Tibial artery (tissue), 4 donors: ENCODE measurements at regions not wholly inside any gene's neighbourhood (a gene's known extent, or its start where the extent isn't known, plus 50 kb on each side); places are given as distances from the start of the nearest gene placed in this dataset.

Source experiments
- DNase-seq, 2 donors: peaks; one replicate each; pipeline ENCODE4 v3.0.0-alpha.2; 2019
- H3K27ac ChIP-seq, 2 donors: fragments of 200-600 bp; sonication (generic) in 1 of 2; 1 replicate in 1 of 2; 2 replicates in 1 of 2; pipeline ENCODE4 v1.5.1; 2018 to 2019; ENCODE audit warnings: mild to moderate bottlenecking in 1 of 2
- H3K27me3 ChIP-seq, 2 donors: fragments of 200-600 bp; sonication (generic) in 1 of 2; one replicate each; pipeline versions ENCODE4 v1.5.1 to v1.6.0; 2016 to 2019
- H3K36me3 ChIP-seq, 3 donors: fragments of 200-600 bp; sonication (generic) in 2 of 3; one replicate each; pipeline ENCODE4 v1.5.1; 2016 to 2019; ENCODE audit warnings: mild to moderate bottlenecking in 2 of 3
- H3K4me1 ChIP-seq, 4 donors: fragments of 200-600 bp; sonication (generic) in 2 of 4; 1 replicate in 3 of 4; 2 replicates in 1 of 4; pipeline ENCODE4 v1.5.1; 2016 to 2019
- H3K4me3 ChIP-seq, 2 donors: fragments of 200-600 bp; sonication (generic) in 1 of 2; 1 replicate in 1 of 2; 2 replicates in 1 of 2; pipeline ENCODE4 v1.5.1; 2018 to 2019; ENCODE audit warnings: mild to moderate bottlenecking in 2 of 2
- H3K9me3 ChIP-seq, 3 donors: fragments of 200-600 bp; sonication (generic) in 1 of 3; one replicate each; pipeline ENCODE4 v1.5.1; 2016 to 2019
- CTCF ChIP-seq, 2 experiments: fragments of 200-600 bp in 1 of 2; fragments of 450-650 bp in 1 of 2; IDR thresholded peaks; one replicate each; pipeline ENCODE4 v1.5.1; 2017 to 2019; ENCODE audit warnings: antibody characterized with exemption in 2 of 2, mild to moderate bottlenecking in 1 of 2, moderate library complexity in 1 of 2
- intact Hi-C: fragments of 100-400 bp; cut with DNase I; formaldehyde crosslinking; loops from one replicate; pipeline ENCODE4 v1.15.0; 2023; ENCODE audit warnings: low total_unique reads

- H3K27ac ChIP-seq: no peak overlapping the region
- no peak overlapping the region for H3K4me3 ChIP-seq
- H3K27me3 ChIP-seq: no peaks in the 10 kb centered on the region
- TF ChIP-seq CTCF (IDR thresholded peaks at IDR 0.05): no peak
- DNase-seq: no peak
- no peaks in the 10 kb centered on the region for H3K36me3 ChIP-seq
- H3K4me1 ChIP-seq: peaks cover 0 to 18% (median 4%) of the 10 kb centered on the region in 4 donors
- no peaks in the 10 kb centered on the region for H3K9me3 ChIP-seq
- intact Hi-C loops: no loop called here
Observed at GRCh38 chr3:154795582-154795981, 284.5 kb upstream of the MME start.

- no peaks in the 10 kb centered on the region for H3K27me3 ChIP-seq
Observed at GRCh38 chr3:154794814-154795445, 285.2 kb upstream of the MME start.

GRCh38 chr3:154794391-154794790 is 285.7 kb upstream of the MME start:
- Histone ChIP-seq H3K27ac (no peak overlapping the region), H3K27me3 (no peaks in the 10 kb centered on the region), H3K4me3 (no peak overlapping the region), H3K9me3 (no peaks in the 10 kb centered on the region), H3K36me3 (no peaks in the 10 kb centered on the region), H3K4me1 (peaks cover 0 to 18% (median 4%) of the 10 kb centered on the region in 4 donors)
- no peak for DNase-seq
- intact Hi-C loops: no loop called here
- TF ChIP-seq CTCF (IDR thresholded peaks at IDR 0.05): no peak

More at GRCh38 chr3:154794814-154795445, 285.2 kb upstream of the MME start:
- H3K4me3 ChIP-seq: no peak overlapping the region
- intact Hi-C loops: no loop called here
- TF ChIP-seq CTCF (IDR thresholded peaks at IDR 0.05): no peak
- H3K36me3 ChIP-seq: no peaks in the 10 kb centered on the region
- no peak overlapping the region for H3K27ac ChIP-seq
- no peak for DNase-seq
- H3K9me3 ChIP-seq: no peaks in the 10 kb centered on the region
- peaks cover 0 to 18% (median 4%) of the 10 kb centered on the region in 4 donors for H3K4me1 ChIP-seq

GRCh38 chr3:154792828-154793227 is 287.3 kb upstream of the MME start:
- no peak for DNase-seq
- peaks cover 0 to 18% (median 4%) of the 10 kb centered on the region in 4 donors for H3K4me1 ChIP-seq
- no peak for TF ChIP-seq CTCF (IDR thresholded peaks at IDR 0.05)
- no peaks in the 10 kb centered on the region for H3K27me3 ChIP-seq
- no peaks in the 10 kb centered on the region for H3K9me3 ChIP-seq
- intact Hi-C loops: no loop called here
- H3K36me3 ChIP-seq: no peaks in the 10 kb centered on the region
- H3K27ac ChIP-seq: no peak overlapping the region
- no peak overlapping the region for H3K4me3 ChIP-seq

- Histone ChIP-seq H3K4me1 (peaks cover 0 to 18% (median 4%) of the 10 kb centered on the region in 4 donors), H3K36me3 (no peaks in the 10 kb centered on the region), H3K27me3 (no peaks in the 10 kb centered on the region), H3K27ac (no peak overlapping the region), H3K4me3 (no peak overlapping the region), H3K9me3 (no peaks in the 10 kb centered on the region)
- DNase-seq: no peak
- no peak for TF ChIP-seq CTCF (IDR thresholded peaks at IDR 0.05)
- intact Hi-C loops: no loop called here
Observed at GRCh38 chr3:154791611-154792010, 288.5 kb upstream of the MME start.

GRCh38 chr3:154786724-154787123 is 293.4 kb upstream of the MME start:
- Histone ChIP-seq H3K4me1 (no peaks in the 10 kb centered on the region), H3K9me3 (no peaks in the 10 kb centered on the region), H3K4me3 (no peak overlapping the region), H3K27me3 (no peaks in the 10 kb centered on the region), H3K36me3 (no peaks in the 10 kb centered on the region), H3K27ac (no peak overlapping the region)
- DNase-seq: no peak
- intact Hi-C loops: no loop called here
- TF ChIP-seq CTCF (IDR thresholded peaks at IDR 0.05): no peak
